Mesenchymal stem cell (in vitro differentiated cells and primary cell): ENCODE measurements at regions not wholly inside any gene's neighbourhood (a gene's known extent, or its start where the extent isn't known, plus 50 kb on each side); places are given as distances from the start of the nearest gene placed in this dataset.

Source experiments
- DNase-seq: peaks from one replicate; pipeline ENCODE4 v3.0.0-alpha.2; 2013
- H2AFZ ChIP-seq: one replicate; pipeline ENCODE4 v1.6.1; 2013; ENCODE audit warnings: low read depth, mild to moderate bottlenecking, control low read depth, inconsistent platforms, low read length, moderate library complexity
- H2AK5ac ChIP-seq: 2 replicates; pipeline ENCODE4 v1.6.1; 2013; ENCODE audit warnings: low read length, moderate library complexity, mild to moderate bottlenecking, inconsistent platforms; ENCODE audit not compliant: severe bottlenecking
- H2BK120ac ChIP-seq: one replicate; pipeline ENCODE4 v1.6.1; 2013; ENCODE audit warnings: low read depth, mild to moderate bottlenecking, inconsistent platforms, low read length, moderate library complexity
- H2BK12ac ChIP-seq, 2 experiments: one replicate each; pipeline ENCODE4 v1.6.1; 2013; ENCODE audit warnings: inconsistent platforms in 2 of 2, low read length in 2 of 2, mild to moderate bottlenecking in 2 of 2, moderate library complexity in 2 of 2, control low read depth in 1 of 2
- H2BK15ac ChIP-seq: one replicate; pipeline ENCODE4 v1.6.1; 2013; ENCODE audit warnings: mild to moderate bottlenecking, low read depth, inconsistent platforms; ENCODE audit not compliant: poor library complexity, severe bottlenecking
- H2BK5ac ChIP-seq: 2 replicates; pipeline ENCODE4 v1.6.1; 2013; ENCODE audit warnings: low read depth, mild to moderate bottlenecking, low read length, control low read depth, inconsistent platforms; ENCODE audit not compliant: poor library complexity, severe bottlenecking
- H3K14ac ChIP-seq, 2 experiments: one replicate each; pipeline ENCODE4 v1.6.1; 2013; ENCODE audit warnings: inconsistent platforms in 2 of 2, low read length in 2 of 2, control low read depth in 1 of 2, mild to moderate bottlenecking in 1 of 2, moderate library complexity in 1 of 2
- H3K18ac ChIP-seq, 2 experiments: one replicate each; pipeline ENCODE4 v1.6.1; 2013; ENCODE audit warnings: inconsistent platforms in 2 of 2, low read length in 2 of 2, control low read depth in 1 of 2, low read depth in 1 of 2, mild to moderate bottlenecking in 1 of 2
- H3K23ac ChIP-seq, 2 experiments: one replicate each; pipeline ENCODE4 v1.6.1; 2013; ENCODE audit warnings: inconsistent platforms in 2 of 2, low read length in 2 of 2, mild to moderate bottlenecking in 2 of 2, moderate library complexity in 2 of 2, control low read depth in 1 of 2
- H3K27ac ChIP-seq: 2 replicates; pipeline ENCODE4 v1.5.1; 2013; ENCODE audit warnings: mild to moderate bottlenecking, moderate library complexity, low read length, control low read depth, inconsistent platforms; ENCODE audit not compliant: poor library complexity, severe bottlenecking
- H3K27me3 ChIP-seq, 2 experiments: 2 replicates each; pipeline versions ENCODE4 v1.6.1 to v1.7.0; 2013; ENCODE audit warnings: low read length in 2 of 2, mild to moderate bottlenecking in 2 of 2, moderate library complexity in 2 of 2, control low read depth in 1 of 2, inconsistent platforms in 1 of 2; ENCODE audit not compliant: control insufficient read depth in 1 of 2, insufficient read depth in 1 of 2
- H3K36me3 ChIP-seq, 2 experiments: 2 replicates each; pipeline versions ENCODE4 v1.6.1 to v1.7.0; 2013; ENCODE audit warnings: low read length in 2 of 2, control low read depth in 1 of 2, inconsistent platforms in 1 of 2, low read depth in 1 of 2, mild to moderate bottlenecking in 1 of 2; ENCODE audit not compliant: insufficient read depth in 2 of 2, control insufficient read depth in 1 of 2
- H3K4ac ChIP-seq, 2 experiments: one replicate each; pipeline ENCODE4 v1.6.1; 2013; ENCODE audit warnings: inconsistent platforms in 2 of 2, low read length in 2 of 2, mild to moderate bottlenecking in 2 of 2, moderate library complexity in 2 of 2, control low read depth in 1 of 2, low read depth in 1 of 2
- H3K4me1 ChIP-seq: 2 replicates; pipeline ENCODE4 v1.6.1; 2013; ENCODE audit warnings: low read depth, low read length, control low read depth; ENCODE audit not compliant: control insufficient read depth, insufficient read depth
- H3K4me2 ChIP-seq: 2 replicates; pipeline ENCODE4 v1.6.1; 2013; ENCODE audit warnings: low read length, mild to moderate bottlenecking, inconsistent platforms; ENCODE audit not compliant: poor library complexity, severe bottlenecking
- H3K4me3 ChIP-seq, 2 experiments: 2 replicates each; pipeline versions ENCODE4 v1.5.1 to v1.7.0; 2013; ENCODE audit warnings: low read length in 2 of 2, mild to moderate bottlenecking in 2 of 2, control low read depth in 1 of 2, low read depth in 1 of 2; ENCODE audit not compliant: insufficient read depth in 1 of 2
- H3K79me1 ChIP-seq: replicated peaks from 2 replicates; pipeline ENCODE4 v1.6.1; 2013; ENCODE audit warnings: mild to moderate bottlenecking, control low read depth, low read length, inconsistent platforms; ENCODE audit not compliant: poor library complexity, severe bottlenecking
- H3K9ac ChIP-seq: 2 replicates; pipeline ENCODE4 v1.7.0; 2013; ENCODE audit warnings: mild to moderate bottlenecking, low read length, moderate library complexity
- H3K9me3 ChIP-seq: 2 replicates; pipeline ENCODE4 v1.7.0; 2013; ENCODE audit warnings: mild to moderate bottlenecking, low read length; ENCODE audit not compliant: control insufficient read depth
- H4K8ac ChIP-seq: one replicate; pipeline ENCODE4 v1.6.1; 2013; ENCODE audit warnings: inconsistent platforms, mild to moderate bottlenecking, low read length, moderate library complexity
- H4K91ac ChIP-seq: one replicate; pipeline ENCODE4 v1.6.1; 2013; ENCODE audit warnings: mild to moderate bottlenecking, low read length, inconsistent platforms
- WGBS: methylation state at CpG from one replicate; pipeline ENCODE4 v1.1.7; 2013; ENCODE audit warnings: mixed read lengths; 5-methylcytosine and 5-hydroxymethylcytosine counted together

DNA sequence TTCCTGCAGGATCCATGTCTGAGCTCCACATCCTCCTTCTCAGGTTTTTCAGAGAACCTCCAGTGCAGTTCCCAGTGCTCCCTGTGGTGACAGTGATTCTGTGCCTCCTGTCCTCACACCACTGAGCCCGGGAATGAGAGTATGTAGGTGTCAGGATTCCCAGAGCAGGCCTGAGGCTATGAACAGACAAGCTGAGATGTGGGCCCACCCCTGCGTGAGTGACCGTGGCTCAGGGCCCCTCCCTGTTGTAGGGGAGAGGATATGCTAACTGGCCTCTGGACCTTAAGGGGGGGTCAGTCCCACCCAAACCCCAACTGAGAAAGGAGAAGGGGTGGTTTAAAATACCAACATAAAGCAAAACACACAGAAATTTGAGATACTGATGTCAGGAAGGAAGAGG lies 104.8 kb upstream of the RAB12 start:
- no peaks in the 10 kb centered on the region for H3K4me1 ChIP-seq
- no peak overlapping the region for H3K4me3 ChIP-seq
- H3K4ac ChIP-seq, result no peak overlapping the region
- H2BK120ac ChIP-seq, result no peak overlapping the region
- H2AK5ac ChIP-seq, result no peak overlapping the region
- H2BK5ac ChIP-seq, result no peak overlapping the region
- no peak overlapping the region for H3K18ac ChIP-seq
- H3K14ac ChIP-seq, result no peak overlapping the region
- no peak overlapping the region for H3K23ac ChIP-seq
- H2BK12ac ChIP-seq, result no peak overlapping the region
- H2AFZ ChIP-seq, result no peak overlapping the region
- H3K4me2 ChIP-seq, result no peak overlapping the region
- no peak overlapping the region for H4K8ac ChIP-seq
- H3K27me3 ChIP-seq, result peaks cover 32 to 45% of the 10 kb centered on the region in 2 experiments
- no peak for DNase-seq
- no peak overlapping the region for H4K91ac ChIP-seq
- peaks cover 3% of the 10 kb centered on the region for H3K9me3 ChIP-seq
- no peak overlapping the region for H2BK15ac ChIP-seq
- no peak overlapping the region for H3K27ac ChIP-seq
- WGBS, result 81% methylated on average over 3 of the region's 3 CpGs
- H3K36me3 ChIP-seq, result no peaks in the 10 kb centered on the region
- no peak overlapping the region for H3K9ac ChIP-seq
- H3K79me1 ChIP-seq, result no peaks in the 10 kb centered on the region

- no peak overlapping the region for H2AK5ac ChIP-seq
- H2BK5ac ChIP-seq, result no peak overlapping the region
- no peak for DNase-seq
- no peak overlapping the region for H3K23ac ChIP-seq
- no peaks in the 10 kb centered on the region for H3K79me1 ChIP-seq
- H2AFZ ChIP-seq, result no peak overlapping the region
- no peak overlapping the region for H4K8ac ChIP-seq
- H3K14ac ChIP-seq, result peak overlapping the region in 1 of 2 experiments; percentile 12
- H3K36me3 ChIP-seq, result no peaks in the 10 kb centered on the region
- no peak overlapping the region for H3K27ac ChIP-seq
- no peak overlapping the region for H3K18ac ChIP-seq
- H2BK15ac ChIP-seq, result no peak overlapping the region
- no peak overlapping the region for H3K4ac ChIP-seq
- WGBS, result 78% methylated on average over 9 of the region's 9 CpGs
- no peak overlapping the region for H3K9ac ChIP-seq
- no peak overlapping the region for H3K4me3 ChIP-seq
- no peak overlapping the region for H2BK120ac ChIP-seq
- no peak overlapping the region for H3K4me2 ChIP-seq
- peaks cover 26 to 39% of the 10 kb centered on the region in 2 experiments for H3K27me3 ChIP-seq
- no peak overlapping the region for H4K91ac ChIP-seq
- no peak overlapping the region for H2BK12ac ChIP-seq
- no peaks in the 10 kb centered on the region for H3K9me3 ChIP-seq
- no peaks in the 10 kb centered on the region for H3K4me1 ChIP-seq
Measured at GRCh38 chr18:8504880-8505435, 104.3 kb upstream of the RAB12 start.

DNA sequence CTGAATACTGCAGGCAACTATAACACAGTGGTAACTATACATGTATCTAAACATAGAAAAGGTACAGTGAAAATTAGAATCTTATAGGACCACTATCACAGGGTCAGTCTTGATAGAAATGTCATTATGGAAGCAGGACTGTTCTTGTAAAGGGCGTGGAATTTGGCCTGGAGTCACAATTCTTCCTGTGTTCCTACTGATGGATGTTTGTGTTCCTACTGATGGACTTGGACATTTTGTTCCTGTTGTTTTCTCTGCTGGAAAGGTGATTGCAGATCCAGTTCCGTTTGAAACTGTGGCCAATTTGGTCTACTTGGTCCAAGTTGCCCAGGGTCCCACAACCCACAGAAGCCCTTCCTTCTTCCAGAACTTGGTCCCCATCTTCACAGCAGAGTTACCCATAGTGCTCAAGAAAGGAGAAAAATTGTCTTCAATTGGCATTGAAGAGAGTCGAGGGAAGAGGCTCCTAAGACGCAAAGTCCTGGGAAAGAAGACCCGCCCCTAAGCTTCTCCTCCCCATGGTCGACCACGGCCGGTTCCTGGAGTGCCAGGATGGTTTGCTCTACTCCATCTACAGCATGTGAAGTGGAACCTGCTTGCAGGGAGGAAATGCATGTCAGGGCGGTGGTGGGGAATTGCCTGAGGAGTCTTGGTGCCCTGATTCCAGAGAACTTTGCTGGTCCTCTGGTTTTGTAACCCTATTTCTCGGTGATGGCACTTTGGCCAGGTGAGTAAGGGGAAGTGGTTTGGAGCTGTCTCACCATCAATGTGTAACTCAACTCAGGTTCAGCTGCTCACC lies 102.8 kb upstream of the RAB12 start:
- H3K4me1 ChIP-seq, result no peaks in the 10 kb centered on the region
- H3K4ac ChIP-seq, result no peak overlapping the region
- no peak overlapping the region for H2BK120ac ChIP-seq
- no peak overlapping the region for H3K9ac ChIP-seq
- no peak overlapping the region for H2AFZ ChIP-seq
- H4K8ac ChIP-seq, result no peak overlapping the region
- peaks cover 13 to 32% of the 10 kb centered on the region in 2 experiments for H3K27me3 ChIP-seq
- H3K9me3 ChIP-seq, result no peaks in the 10 kb centered on the region
- no peak overlapping the region for H2BK12ac ChIP-seq
- no peak overlapping the region for H2AK5ac ChIP-seq
- WGBS, result 89% methylated on average over 10 of the region's 10 CpGs
- no peak for DNase-seq
- no peak overlapping the region for H2BK5ac ChIP-seq
- H3K14ac ChIP-seq, result no peak overlapping the region
- no peak overlapping the region for H3K4me3 ChIP-seq
- H3K36me3 ChIP-seq, result no peaks in the 10 kb centered on the region
- H3K27ac ChIP-seq, result no peak overlapping the region
- H4K91ac ChIP-seq, result no peak overlapping the region
- H3K79me1 ChIP-seq, result no peaks in the 10 kb centered on the region
- no peak overlapping the region for H3K4me2 ChIP-seq
- no peak overlapping the region for H3K18ac ChIP-seq
- H2BK15ac ChIP-seq, result no peak overlapping the region
- H3K23ac ChIP-seq, result peak overlapping the region in 1 of 2 experiments; percentile 5

DNA sequence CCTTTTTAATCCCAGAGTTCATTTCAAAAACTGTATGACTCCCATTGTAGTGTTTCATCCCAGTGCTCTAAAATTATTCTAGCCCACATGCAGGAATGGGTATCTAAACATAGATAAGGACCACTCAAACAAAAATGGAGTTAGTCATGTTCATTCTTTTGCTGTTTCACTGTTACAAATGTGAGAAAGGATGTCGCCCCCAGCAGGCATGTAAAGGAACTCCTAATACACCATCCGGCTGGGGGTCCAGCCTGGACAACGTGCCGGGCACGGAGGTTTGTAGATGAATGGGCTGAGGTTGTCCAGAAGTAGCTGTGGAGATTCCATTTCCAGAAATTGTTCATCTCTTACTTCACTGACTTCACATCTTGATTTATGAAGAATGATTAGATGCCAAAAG lies 101.9 kb upstream of the RAB12 start:
- no peak overlapping the region for H2BK120ac ChIP-seq
- H3K27ac ChIP-seq, result no peak overlapping the region
- H4K91ac ChIP-seq, result no peak overlapping the region
- no peak overlapping the region for H3K4ac ChIP-seq
- no peaks in the 10 kb centered on the region for H3K79me1 ChIP-seq
- H3K9ac ChIP-seq, result no peak overlapping the region
- H2AK5ac ChIP-seq, result no peak overlapping the region
- no peak overlapping the region for H3K4me3 ChIP-seq
- peaks cover 18 to 38% of the 10 kb centered on the region in 2 experiments for H3K27me3 ChIP-seq
- H3K4me1 ChIP-seq, result no peaks in the 10 kb centered on the region
- no peak overlapping the region for H3K14ac ChIP-seq
- DNase-seq, result no peak
- no peak overlapping the region for H2BK15ac ChIP-seq
- no peak overlapping the region for H3K23ac ChIP-seq
- H3K4me2 ChIP-seq, result no peak overlapping the region
- H2AFZ ChIP-seq, result no peak overlapping the region
- H3K9me3 ChIP-seq, result no peaks in the 10 kb centered on the region
- H4K8ac ChIP-seq, result no peak overlapping the region
- no peak overlapping the region for H2BK12ac ChIP-seq
- WGBS, result no CpG with 5 or more reads among the region's 5 CpGs
- no peaks in the 10 kb centered on the region for H3K36me3 ChIP-seq
- H2BK5ac ChIP-seq, result no peak overlapping the region
- H3K18ac ChIP-seq, result no peak overlapping the region
